ENCODE measurements at regions not wholly inside any gene's neighbourhood (a gene's known extent, or its start where the extent isn't known, plus 50 kb on each side); places are given as distances from the start of the nearest gene placed in this dataset.
"Not testable (repeated sequence)": the region's sequence is repeated elsewhere in the genome, so short reads cannot be mapped to it uniquely, and the experiment has no call there.

- DNase-seq; ATAC-seq; intact Hi-C loops (cut with DNase I): not testable (repeated sequence)
Measured at GRCh38 chr15:20785151-20785936, 80.8 kb downstream of the POTEB2 start.

DNA sequence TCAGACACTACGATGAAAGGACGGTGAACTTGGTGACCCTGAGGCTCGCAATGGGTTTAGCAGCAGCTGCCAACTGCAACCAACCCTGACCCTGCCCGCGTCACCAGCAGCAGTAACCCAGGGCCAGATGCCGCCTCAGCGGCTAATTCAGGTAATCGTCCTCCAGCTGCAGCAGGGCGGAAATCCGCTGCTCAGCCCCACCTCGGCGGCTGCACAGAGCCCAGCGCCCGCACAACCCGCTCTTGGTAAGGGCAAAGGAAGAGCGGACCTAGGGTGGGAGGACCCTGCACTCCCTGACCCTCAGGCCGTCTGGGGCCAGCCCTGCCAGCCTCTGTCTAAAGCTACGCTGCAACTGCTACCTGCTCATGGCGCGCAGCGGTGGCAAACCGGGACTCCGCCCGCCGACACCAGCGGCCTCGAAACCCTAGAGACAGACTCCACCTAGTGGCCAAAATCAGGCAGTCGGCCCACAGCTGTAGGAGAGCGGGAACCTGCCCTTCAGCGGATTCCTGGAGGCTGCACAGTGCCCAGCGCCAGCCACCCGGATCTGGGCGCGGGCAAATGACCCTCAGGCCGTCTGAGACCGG is 82.4 kb downstream of the POTEB2 start:
- ATAC-seq; intact Hi-C loops (cut with DNase I): not testable (repeated sequence)
- peak; percentile 29 for DNase-seq

DNA sequence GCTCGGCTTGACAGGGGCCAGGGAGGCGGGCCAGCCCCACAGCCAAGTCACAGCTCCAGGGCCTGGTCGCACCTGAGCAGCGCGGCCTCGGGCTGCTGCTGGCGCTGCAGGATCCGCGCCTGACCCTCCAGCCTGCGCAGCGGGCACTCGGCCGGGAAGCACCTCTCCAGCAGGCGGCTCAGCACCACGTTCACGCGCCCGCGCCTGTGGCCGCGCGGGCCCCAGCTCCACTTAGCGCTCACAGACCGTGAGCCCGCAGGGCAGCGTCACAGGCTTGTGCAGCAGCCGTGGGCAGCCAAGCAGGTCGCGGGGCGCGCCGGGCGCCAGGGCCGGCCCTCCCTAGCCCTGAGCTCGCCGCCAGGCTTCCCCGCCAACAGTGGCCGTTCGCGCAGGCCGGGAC is 90.7 kb downstream of the POTEB2 start:
- intact Hi-C loops (cut with DNase I): not testable (repeated sequence)
- ATAC-seq: peak; percentile 37 to 67

DNA sequence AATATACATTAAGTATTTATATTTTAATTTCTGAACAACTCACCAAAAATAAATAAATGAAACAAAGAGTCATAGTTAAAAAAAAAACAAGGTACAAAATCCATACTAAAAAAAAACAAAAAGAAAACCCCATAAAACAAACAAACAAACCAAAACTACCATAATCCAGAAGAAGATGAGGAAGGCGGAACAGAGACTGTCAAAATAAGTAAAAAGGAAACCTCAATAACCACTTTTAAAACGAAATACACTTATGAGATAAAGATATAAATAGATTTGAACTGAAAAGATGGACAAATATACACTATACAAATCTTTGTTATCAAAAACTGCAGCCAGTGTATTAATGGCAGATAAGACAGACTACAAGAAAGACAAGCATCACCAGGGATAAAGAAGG is 98.2 kb downstream of the POTEB2 start:
- DNase-seq; ATAC-seq; intact Hi-C loops (cut with DNase I): not testable (repeated sequence)

More for the DNA sequence above, 90.7 kb downstream of the POTEB2 start:
- not testable (repeated sequence) for DNase-seq

DNA sequence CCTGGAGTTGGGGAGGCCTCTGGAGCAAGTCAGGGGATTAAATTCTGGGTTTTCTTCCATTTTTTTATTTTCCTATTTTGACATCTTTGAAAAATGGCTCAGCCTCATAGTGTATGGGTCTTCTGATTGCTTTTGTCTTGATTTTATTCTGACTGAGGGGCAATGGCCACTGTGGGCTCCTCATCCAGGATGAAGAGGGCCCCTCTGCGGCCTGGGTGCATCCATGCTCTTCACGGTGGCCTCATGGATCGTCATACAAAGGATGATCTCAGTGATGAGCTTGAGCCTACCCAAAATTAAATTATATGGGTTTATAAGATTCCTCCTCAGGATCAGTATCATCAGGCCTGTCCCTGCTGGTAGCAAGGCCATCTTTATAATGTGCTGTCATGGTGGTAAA is 103.7 kb downstream of the POTEB2 start:
- ATAC-seq; intact Hi-C loops (cut with DNase I); DNase-seq: not testable (repeated sequence)

GRCh38 chr15:20756440-20756839 is 109.7 kb downstream of the POTEB2 start:
- intact Hi-C loops (cut with DNase I); ATAC-seq; DNase-seq: not testable (repeated sequence)

GRCh38 chr15:20755665-20756398 is 110.3 kb downstream of the POTEB2 start:
- intact Hi-C loops (cut with DNase I); DNase-seq: not testable (repeated sequence)
- peak; percentile 71 to 96 for ATAC-seq

GRCh38 chr15:20733493-20733892 is 132.6 kb downstream of the POTEB2 start:
- intact Hi-C loops (cut with DNase I); ATAC-seq; DNase-seq: not testable (repeated sequence)

All from left cardiac atrium (tissue), 4 donors.